Ishikawa (cell line): ENCODE measurements at regions not wholly inside any gene's neighbourhood (a gene's known extent, or its start where the extent isn't known, plus 50 kb on each side); places are given as distances from the start of the nearest gene placed in this dataset.

ENCODE experiments used
- EGR1 ChIP-seq: IDR thresholded peaks from 2 replicates; pipeline ENCODE4 v1.6.1; 2012
- TF ChIP-seq, protein P1 (sequence below): IDR thresholded peaks from 2 replicates; pipeline ENCODE4 v1.6.1; 2012

- no peak for TF ChIP-seq EGR1
- TF ChIP-seq, protein P1, sequence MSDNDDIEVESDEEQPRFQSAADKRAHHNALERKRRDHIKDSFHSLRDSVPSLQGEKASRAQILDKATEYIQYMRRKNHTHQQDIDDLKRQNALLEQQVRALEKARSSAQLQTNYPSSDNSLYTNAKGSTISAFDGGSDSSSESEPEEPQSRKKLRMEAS, result no peak
These were observed 272.6 kb downstream of the CCSER2 start for GRCh38 chr10:84600947-84601346.
